Activated naive CD4-positive, alpha-beta T cell (primary cell): ENCODE measurements at regions not wholly inside any gene's neighbourhood (a gene's known extent, or its start where the extent isn't known, plus 50 kb on each side); places are given as distances from the start of the nearest gene placed in this dataset.

Experiments used
- DNase-seq, 4 experiments: peaks; one replicate each; lab custom pipeline; 2025; lab: John Stamatoyannopoulos, UW

DNA sequence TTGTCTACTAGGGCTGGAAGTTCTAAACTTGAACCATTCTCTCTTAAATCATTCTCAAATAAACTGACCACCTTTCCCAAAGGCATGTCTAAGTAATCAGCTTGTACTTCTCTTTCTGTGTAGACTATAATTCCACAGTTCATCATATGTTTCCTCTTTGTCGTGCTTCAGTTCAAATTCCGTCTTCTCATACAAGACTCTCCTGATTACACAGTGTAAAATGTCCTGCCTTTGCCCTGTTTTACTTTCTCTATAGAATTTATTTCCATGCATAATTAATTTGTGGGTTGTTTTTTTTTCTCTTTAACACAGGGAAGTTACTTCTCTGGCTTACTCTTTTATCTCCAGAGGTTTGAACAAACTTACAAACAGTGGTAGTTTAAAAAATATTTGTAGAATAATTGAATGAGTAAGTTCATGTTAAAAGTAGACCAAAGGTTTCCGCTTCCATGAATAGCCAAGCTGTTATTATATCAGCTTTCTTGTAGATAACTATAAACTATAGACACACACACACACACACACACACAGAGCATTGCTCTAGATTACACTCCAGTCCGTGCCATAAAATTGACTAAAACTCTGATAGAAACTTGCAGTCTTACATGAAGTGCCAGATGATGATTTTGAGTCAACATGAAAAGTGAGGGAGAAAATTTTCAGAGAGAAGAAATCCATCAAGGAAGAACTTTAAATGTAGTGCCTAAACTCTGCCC lies 119.0 kb downstream of the SUCNR1 start:
- no peak for DNase-seq

DNA sequence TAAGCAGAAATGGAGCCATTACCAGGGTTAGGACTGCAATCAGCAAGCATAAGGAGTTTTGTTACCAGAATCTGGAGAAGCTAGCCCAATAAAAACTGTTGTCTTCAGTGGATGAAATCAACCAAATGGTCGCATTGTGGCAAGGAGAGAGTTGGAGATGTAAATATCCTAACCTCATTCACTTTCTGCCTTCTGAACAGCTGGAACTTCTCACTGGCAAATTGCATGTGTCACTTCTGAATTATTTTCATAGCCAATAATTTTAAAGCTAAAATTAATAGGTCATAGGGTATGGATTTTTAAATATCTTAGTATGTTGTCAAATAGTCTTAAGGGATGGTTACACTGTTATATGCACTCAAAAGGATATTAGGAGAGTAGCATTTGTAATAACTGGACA lies 121.6 kb downstream of the SUCNR1 start:
- no peak for DNase-seq

DNA sequence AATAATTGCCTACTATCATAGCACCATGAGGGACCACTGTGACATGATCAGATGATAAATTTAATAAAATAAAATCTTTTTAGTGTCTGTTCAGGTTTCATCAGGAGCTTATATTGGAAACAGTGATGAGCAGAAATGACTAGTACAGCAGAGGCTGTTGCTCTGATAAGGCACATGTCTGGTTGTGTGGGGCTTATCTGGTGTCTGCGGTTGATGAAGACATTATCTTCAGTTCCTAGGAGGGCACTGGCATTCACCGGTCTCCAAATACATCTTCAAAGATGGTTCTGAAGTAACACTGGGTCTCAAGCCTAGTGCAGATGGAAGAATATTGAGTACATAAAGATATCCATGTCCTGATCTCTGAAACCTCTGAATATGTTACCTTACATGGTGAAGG lies 125.3 kb downstream of the SUCNR1 start:
- no peak for DNase-seq

DNA sequence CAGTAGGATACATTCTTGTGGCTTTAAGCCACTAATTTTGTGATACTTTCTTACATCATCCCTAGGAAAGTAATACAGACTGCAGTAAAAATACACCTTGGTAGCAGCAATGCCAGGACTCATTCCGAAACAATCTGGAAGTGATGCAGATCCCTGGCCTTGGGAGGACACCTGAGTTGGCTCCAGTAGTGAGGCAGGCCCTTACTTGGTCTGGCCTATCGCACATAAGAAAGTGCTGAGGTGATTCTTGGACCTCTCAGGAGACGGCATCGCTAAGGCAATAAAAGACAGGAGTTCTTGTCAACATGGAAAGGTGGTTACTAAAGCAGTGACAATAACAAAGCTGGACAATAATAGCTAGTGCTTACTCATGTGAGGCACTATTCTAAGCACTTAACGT lies 126.5 kb downstream of the SUCNR1 start:
- no peak for DNase-seq

DNA sequence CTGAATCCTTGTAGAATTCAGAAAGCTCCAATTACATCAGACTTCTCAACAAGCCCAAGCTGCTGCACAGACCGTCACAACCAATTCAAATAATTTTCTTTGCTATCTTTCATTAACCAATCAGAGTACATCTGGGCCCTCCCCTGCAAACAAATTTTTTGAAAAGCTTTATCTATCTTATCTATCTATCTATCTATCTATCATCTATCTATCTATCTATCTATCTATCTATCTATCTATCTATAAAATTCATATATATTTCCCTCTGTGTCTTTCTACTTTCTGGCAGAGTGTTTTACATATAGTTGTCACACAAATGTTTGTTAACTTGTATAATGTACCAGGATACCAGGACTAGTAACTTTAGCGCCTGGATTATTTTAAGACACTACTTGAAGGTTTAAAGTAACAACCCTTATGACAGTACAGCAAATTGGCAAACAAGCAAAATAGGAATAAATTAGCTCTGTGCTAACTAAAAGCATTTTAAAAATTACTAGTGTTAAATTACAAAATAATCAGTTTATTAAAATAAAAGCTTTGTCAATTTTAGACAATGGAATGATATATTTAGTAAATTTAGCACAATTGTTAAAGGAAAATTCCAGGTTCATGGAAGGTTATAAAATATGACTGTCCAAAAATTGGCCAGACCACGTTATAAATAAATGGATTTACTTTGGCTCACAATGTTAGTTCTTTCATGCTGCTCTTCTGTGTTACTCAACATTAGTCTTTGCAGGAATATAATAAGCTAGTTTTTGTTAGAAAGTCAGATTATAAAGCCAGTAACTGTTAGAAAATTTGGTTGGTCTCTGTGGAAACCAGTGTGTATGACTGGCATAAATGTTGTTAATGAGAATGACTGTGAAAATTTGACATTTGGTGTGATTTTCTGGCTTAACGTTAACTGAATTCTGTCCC lies 138.6 kb downstream of the SUCNR1 start:
- DNase-seq, result no peak

DNA sequence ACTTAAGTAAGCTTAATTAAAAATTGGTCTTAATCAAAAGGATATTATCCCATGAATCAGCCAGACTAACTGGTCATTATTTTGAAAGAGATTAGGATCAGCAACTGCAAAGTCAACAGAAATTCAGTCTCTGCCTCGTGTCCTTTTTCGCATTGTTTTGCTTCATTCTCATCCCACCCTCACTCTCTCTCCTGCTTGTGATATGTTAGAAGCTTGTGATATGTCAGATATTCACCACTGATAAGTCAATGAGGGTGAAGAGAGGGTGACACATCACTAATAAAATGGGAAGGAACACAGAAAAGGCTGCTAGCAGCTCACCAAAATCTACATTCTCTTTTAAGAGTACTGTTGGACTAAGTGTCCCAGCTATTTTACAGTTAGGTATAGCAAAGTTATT lies 146.1 kb downstream of the SUCNR1 start:
- no peak for DNase-seq

DNA sequence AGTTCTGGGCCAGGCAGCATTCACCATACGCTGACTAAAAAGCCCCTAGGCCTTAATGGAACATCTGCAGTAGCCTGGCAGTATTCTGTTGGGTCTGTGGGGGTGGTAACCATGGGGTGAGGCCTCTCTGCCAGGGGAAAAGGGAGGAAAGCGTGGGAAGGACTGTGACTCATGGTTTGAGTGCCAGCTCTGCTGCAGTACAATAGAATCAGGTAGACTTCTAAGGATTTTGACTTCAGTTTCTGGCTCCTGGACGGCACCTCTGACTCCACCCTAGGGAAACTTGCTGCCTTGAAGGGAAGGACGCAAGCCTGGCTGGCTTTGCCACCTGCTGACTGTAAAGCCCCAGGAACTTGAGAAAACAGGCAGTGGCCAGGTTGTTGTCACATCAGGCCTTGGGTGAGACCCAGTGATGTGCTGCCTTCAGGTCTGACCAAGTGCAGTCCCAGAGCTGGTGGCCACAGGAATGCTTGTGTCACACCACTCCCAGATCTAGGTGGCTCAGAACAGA lies 148.6 kb downstream of the SUCNR1 start:
- no peak for DNase-seq

DNA sequence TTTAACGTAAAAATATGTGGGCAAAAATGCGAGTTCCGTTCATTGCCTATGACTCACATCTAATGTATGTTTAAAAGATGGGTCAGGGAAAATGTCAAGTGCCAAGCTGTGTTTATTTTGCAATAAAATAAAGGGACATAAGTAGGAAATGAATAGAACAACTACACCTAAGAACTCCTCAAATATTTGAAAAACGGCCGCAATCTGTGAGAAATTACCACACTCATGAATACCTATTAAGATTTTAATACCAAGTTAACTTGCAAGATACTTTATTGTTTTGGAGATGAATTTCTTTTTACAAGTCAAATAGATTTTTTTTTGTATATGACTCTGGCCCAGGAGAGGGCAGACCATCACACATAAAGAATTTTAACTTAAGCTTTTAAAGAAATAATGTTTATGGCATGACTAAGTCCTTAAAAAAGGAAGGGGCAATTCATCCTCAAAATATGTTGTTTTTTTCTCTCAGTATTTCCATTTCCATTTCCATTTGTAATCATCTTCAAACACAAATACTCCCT lies 152.7 kb downstream of the SUCNR1 start:
- DNase-seq, result no peak

DNA sequence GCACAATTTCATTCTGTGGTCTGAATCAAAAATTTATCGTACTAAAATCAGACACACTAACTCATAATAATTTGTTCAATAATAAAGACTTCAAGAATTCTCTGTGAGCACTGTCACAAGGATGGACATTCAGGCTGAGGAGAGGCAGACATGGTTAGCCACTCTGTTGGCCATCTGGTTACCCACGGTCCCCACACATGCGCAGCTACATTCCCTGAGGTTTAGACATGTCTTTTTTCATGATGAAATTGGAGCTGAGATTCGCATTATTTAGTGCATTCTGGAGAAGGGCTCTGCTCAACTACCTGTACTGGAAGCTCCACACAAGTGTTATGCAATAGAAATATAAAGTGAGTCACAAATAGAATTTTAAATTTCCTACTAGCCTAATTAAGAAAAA lies 156.9 kb downstream of the SUCNR1 start:
- DNase-seq, result no peak

DNA sequence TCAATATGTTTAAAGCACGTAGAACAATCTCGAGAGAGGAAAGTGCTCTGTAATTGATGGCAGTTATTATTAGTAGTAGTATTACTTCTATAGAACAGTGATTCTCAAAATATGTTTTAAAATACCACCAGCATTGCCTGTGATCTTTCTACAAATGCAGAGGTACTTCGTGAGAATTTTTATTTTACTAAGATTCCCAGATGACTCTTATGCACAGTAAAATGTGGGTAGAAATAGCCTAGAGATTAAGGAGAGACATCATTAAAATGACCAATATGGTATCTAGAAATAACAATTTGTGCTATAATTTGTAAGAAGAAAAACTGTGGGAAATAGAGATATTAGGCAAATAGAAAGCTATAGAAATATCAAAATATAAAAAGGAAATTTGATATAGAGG lies 157.9 kb downstream of the SUCNR1 start:
- no peak for DNase-seq

DNA sequence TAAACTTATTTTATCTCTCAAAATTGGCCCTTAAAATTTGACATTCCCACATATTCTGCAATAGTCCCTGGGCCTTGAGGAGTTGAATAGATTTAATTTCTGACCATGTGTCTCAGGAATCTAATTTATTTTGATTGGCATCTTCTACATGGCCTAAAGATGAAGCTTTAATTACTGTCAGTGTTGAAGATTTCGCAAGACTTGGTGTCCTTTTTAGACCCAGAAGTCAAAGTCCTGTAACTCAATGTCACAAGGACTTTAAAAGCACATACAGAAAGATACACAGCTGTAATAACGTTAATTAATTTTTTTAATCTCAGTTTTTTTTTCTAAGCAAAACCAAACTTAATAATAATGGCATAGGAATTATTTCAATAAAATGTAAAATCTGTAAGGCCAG lies 163.9 kb downstream of the SUCNR1 start:
- no peak for DNase-seq

DNA sequence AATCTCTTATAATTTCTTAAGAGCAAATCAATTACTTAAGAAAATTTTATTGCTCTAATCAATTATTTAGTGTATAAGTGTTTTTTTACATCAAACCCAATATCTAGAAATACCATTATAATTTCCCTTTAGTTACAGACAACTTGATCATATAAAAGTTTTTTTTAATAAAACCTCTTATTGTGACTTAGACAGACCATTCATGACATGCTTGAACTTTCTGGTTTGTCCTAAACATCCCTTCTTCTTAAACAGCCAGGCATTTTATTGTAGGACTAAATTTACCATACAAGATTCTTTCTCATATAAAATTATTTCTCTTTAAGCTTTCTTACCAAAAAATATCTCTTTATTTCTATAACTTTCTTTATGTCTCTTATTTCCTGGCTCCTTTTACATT lies 164.5 kb downstream of the SUCNR1 start:
- no peak for DNase-seq

DNA sequence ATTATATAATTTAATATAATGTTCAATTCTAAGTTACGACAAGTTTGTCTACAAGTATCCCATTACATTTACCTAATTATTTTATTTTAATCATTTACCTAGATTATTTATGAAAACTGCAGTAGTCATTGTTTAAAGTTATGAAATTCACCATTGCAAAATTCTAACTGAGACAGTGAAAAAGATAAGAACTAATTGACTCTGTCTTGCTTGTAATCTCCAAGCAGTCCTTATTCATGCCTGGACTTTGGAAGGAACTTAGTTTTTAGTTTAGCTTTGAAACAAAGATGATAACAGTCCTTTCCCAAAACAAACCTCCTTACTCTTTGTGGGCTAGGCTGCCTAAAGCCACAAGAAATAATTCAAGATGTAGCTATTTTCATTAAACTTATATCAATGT lies 165.0 kb downstream of the SUCNR1 start:
- no peak for DNase-seq

DNA sequence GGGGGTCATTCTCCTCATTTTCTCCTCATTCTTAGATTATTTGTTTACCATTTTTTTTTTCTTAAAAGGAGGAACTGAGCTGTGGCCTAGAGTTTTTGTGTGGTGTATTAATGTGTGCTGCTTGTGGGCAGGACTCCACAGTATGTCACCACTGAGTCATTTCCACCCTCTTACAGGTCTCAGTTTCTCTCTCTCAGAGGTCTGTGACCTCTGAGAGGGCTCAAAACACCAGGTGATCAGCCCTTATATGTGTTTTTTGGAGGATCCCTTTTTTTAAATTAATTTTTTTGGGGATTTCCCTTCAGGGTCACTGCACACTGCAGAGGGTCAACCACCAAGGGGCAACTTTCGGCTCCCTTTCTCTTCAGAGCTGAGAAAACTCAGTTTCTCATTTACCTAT lies 166.4 kb downstream of the SUCNR1 start:
- DNase-seq, result no peak

DNA sequence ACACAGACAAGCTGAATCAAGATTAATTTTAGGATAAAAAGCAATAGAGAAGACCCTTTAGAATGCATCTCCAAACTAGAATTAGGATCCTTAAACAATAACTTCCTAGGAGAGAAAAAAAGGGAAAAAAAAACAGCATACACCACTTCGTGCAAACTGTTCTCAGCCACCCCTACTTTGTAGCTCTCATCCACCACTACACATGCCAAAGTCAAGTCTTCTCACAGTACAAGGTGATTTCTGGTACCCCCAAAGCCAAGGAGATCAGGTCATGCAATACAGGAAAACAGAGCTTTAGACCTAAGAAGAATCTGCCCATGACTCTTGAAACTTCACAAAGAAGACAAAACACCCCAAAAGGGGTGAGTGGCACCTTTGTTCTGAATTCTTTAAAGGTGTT lies 166.9 kb downstream of the SUCNR1 start:
- DNase-seq, result no peak

DNA sequence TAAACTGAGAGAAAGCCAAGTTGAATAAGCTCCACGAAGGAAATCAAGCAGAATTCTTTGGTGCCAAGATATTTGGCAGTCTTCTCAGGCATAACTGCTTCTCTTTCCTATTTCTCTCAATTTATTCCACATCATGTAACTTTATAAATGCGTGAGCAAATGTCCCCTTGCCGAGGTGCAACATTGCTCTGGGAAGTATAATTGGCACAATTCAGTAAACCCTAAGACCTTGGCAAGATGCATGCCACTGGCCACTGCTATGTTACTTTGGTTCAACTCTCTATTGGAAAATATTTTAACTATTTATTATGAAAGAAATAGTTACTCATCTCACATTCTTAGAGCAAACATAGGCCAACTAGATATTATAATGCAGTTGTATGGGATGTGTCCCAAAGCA lies 170.2 kb downstream of the SUCNR1 start:
- no peak for DNase-seq

DNA sequence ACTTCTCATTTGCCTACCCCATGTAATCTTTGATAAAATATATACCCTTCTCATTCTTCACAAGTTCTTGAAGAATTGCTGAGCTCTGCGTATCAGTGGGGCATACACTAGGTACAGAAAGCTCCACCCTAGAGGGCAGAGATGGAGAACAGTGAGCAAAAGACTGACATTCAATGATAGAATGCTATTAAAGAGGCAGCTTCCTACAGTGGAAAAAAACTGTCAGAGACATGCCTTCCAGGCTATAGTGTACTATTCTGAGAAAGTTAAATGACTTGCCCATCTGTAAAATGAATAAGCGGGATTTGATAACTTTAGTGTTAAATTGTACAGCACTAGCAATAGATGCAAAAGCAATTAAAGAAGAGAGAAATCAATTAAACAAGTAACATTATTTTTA lies 172.8 kb downstream of the SUCNR1 start:
- DNase-seq, result no peak

DNA sequence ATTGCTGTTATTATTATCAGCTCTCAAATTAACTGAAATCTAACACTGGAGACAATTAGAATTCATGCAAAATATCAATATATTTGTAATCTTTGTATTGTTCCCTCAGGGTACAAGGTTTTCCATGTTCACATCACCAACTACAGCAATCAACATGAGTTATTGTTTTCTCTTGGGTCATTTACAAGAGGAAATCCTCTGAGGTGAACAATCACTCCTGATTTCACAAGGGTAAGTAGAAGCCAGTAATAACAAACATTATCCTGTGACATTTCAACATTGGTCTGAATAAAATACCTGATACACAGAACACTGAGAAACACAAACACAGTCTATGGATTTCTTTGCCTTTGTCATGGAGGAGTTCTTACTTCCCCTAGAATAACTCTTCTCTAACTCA lies 174.0 kb downstream of the SUCNR1 start:
- no peak for DNase-seq

DNA sequence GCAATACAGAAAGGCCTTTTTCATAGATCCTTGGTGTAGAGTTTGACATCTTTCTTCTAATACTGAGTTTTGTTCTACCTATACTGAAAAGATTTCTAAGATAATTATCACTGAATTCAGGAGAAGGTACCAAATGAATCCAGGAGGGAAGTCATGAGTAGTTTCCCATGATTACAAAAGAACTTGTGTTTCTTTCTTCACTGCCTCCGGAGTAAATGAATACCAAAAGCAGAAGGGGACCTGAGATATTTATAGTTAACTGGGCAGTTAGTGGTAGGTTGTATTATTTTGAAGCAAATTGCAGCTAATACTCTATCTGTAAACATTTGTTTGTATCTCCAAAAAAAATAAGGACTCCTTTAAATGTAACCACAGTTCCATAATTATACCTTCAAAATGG lies 175.4 kb downstream of the SUCNR1 start:
- no peak for DNase-seq

DNA sequence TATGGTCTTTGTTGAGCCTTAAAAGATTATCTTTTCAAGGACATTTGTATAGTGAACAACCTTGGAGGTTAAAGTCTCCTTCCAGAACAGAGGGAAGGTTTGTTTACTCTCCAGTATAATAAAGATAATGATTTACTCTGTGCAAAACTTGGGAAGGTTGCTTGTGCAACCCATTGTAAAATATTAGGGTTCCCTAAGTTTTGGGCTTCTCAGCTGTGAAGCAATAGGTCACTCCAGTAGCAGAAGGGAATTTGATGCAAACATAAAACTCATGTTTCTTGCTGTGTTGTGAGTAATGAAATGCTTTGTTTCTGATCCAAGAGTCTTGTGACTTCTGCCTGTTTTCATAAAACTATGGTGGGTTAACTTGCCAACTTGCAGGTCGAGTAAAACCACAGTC lies 177.5 kb downstream of the SUCNR1 start:
- DNase-seq, result no peak

DNA sequence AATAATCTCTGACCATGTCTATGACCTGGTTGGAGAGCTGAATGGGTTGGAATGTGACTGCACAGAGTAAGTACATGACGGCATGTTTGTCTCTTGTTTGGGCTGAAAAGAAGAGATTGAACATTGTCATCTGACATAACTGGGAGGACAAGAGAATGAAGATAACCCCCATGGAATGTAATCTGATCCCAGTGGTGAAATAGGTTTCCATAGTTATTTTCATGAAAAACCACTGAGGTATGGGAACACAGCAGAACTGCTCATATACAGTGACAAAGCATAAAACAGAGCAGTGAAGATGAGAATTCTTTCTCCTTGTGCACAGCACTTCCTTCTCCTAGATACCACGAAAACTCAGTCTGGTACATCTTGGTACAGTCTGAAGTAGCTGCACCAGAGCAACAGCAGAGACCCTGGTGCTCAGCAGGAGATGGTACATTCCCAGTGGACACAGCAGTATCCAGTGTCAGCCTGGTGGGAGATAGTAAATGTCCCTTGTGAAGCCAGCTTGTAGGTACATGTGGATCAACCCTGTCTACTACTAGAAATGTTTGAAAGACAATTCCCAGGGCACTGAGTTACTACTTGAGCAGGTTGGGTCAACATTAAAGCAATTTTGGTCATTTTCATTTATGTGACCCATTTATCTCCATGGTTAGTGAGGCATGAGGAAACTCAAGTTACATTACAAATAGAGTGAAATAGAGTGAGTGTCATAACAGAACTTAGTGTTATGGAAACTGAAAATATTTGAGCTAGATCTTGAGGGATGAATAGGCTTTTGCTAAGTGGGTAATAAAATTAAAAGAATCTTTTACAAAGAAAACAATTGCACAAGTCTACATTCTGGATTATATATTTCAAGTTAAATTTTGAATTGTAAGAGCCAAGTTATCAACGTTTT lies 178.3 kb downstream of the SUCNR1 start:
- DNase-seq, result no peak

DNA sequence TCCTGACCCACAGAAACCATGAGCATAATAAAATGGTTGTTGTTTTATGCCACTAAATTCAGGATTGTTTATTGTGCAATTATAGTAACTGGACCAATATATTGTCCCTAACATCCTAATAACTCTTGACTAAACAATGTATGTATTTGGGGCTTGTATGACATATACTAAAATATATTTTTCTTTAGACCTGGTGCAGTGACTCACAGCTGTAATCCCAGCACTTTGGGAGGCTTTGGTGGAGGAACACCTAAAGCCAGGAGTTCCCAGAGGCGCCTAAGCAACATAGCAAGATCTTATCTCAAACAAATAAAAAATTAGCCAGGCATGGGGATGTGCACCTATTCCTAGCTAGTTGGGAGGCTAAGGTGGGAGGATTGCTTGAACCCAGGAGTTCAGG lies 180.4 kb downstream of the SUCNR1 start:
- no peak for DNase-seq
